ENCODE measurements at regions not wholly inside any gene's neighbourhood (a gene's known extent, or its start where the extent isn't known, plus 50 kb on each side); places are given as distances from the start of the nearest gene placed in this dataset.

DNA sequence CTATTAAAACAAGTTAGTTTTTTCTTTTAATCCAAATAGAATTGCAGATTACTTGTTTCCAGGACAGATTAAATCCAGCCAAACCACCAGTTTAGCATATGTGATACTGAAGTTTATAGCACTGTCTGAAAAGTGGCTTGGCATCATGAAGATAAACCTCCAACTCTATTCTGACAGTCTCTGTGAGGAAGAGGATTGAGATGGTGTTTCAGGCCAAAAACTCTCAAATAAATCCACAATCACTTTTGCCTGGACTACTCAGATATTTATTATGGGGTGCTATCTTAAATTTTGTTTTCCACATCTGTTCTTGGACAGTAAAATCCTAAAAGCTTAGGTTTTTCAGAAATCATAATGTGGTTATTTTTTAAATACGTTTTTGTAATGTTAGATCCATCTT, 161.7 kb upstream of the SEMA3C start:
- Histone ChIP-seq H3K27me3 (ENCODE audit: low read length) (no peaks in the 10 kb centered on the region), H3K27ac (ENCODE audit: low read length) (no peak overlapping the region), H3K9ac (ENCODE audit: low read length) (no peak overlapping the region), H3K79me2 (ENCODE audit: low read length) (no peaks in the 10 kb centered on the region), H3K36me3 (ENCODE audit: low read depth, low read length) (no peaks in the 10 kb centered on the region), H3K4me3 (ENCODE audit: low read length) (no peak overlapping the region), H3F3A (ENCODE audit: low read length, unreplicated experiment) (no peaks in the 10 kb centered on the region), H3K4me2 (ENCODE audit: low read length) (no peak overlapping the region), H3K9me2 (replicated peaks; ENCODE audit: low read length) (no peaks in the 10 kb centered on the region), H4K20me1 (ENCODE audit: low read length) (no peaks in the 10 kb centered on the region), H3K4me1 (ENCODE audit: insufficient read depth, low read length) (peaks cover 2% of the 10 kb centered on the region), H3K9me3 (ENCODE audit: low read length) (no peaks in the 10 kb centered on the region), H2AFZ (ENCODE audit: low read length) (no peak overlapping the region)
- ChIA-PET POLR2A (ENCODE audit: unreplicated experiment) (no interaction called here), CTCF (no interaction called here)
- TF ChIP-seq EZH2phosphoT487 (IDR thresholded peaks at IDR 0.05; ENCODE audit: borderline replicate concordance, low read length) (no peak), EZH2 (IDR thresholded peaks at IDR 0.05; ENCODE audit: low read length, unreplicated experiment) (no peak)
- TF ChIP-seq, protein P1, sequence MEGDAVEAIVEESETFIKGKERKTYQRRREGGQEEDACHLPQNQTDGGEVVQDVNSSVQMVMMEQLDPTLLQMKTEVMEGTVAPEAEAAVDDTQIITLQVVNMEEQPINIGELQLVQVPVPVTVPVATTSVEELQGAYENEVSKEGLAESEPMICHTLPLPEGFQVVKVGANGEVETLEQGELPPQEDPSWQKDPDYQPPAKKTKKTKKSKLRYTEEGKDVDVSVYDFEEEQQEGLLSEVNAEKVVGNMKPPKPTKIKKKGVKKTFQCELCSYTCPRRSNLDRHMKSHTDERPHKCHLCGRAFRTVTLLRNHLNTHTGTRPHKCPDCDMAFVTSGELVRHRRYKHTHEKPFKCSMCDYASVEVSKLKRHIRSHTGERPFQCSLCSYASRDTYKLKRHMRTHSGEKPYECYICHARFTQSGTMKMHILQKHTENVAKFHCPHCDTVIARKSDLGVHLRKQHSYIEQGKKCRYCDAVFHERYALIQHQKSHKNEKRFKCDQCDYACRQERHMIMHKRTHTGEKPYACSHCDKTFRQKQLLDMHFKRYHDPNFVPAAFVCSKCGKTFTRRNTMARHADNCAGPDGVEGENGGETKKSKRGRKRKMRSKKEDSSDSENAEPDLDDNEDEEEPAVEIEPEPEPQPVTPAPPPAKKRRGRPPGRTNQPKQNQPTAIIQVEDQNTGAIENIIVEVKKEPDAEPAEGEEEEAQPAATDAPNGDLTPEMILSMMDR (conservative IDR thresholded peaks at IDR 0.05; ENCODE audit: low read depth, low read length), result no peak
- BruUV-seq (replicated peaks), result no TSS peak
- intact Hi-C loops (cut with micrococcal nuclease), result loop anchor here (10.0 kb wide), 1 partner anchor 364 kb away; no protein-coding TSS in a partner anchor
- ATAC-seq, result no peak
- no peak for DNase-seq

DNA sequence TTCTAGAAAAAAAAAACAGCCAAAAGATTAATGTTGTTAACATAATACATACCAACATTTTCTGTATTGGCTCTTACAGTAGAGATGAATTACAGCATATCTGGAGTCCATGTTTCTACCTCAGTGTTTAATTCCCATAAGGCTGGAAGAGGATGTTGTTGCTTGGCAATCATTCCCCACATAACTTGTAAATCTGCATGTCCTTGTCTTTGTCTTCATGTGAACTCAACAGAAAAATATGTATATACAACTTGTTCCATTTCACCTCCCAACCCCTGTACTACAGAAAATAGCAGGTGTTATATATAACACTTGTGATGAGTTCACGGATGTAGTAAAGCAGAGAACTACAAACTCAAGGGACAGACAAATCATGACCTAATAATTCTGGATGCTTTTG, 160.9 kb upstream of the SEMA3C start:
- Histone ChIP-seq H3K4me1 (ENCODE audit: insufficient read depth, low read length) (peaks cover 10% of the 10 kb centered on the region), H3K9me2 (replicated peaks; ENCODE audit: low read length) (no peaks in the 10 kb centered on the region), H2AFZ (ENCODE audit: low read length) (no peak overlapping the region), H3K9me3 (ENCODE audit: low read length) (no peaks in the 10 kb centered on the region), H3K9ac (ENCODE audit: low read length) (no peak overlapping the region), H3F3A (ENCODE audit: low read length, unreplicated experiment) (no peaks in the 10 kb centered on the region), H4K20me1 (ENCODE audit: low read length) (no peaks in the 10 kb centered on the region), H3K27me3 (ENCODE audit: low read length) (no peaks in the 10 kb centered on the region), H3K36me3 (ENCODE audit: low read depth, low read length) (no peaks in the 10 kb centered on the region), H3K79me2 (ENCODE audit: low read length) (no peaks in the 10 kb centered on the region), H3K4me3 (ENCODE audit: low read length) (no peak overlapping the region), H3K27ac (ENCODE audit: low read length) (no peak overlapping the region), H3K4me2 (ENCODE audit: low read length) (no peak overlapping the region)
- ChIA-PET CTCF (no interaction called here), POLR2A (ENCODE audit: unreplicated experiment) (no interaction called here)
- intact Hi-C loops (cut with micrococcal nuclease), result loop anchor here (10.0 kb wide), 1 partner anchor 365 kb away; no protein-coding TSS in a partner anchor
- no peak for ATAC-seq
- TF ChIP-seq, protein P1 (conservative IDR thresholded peaks at IDR 0.05; ENCODE audit: low read depth, low read length), result no peak
- TF ChIP-seq EZH2 (IDR thresholded peaks at IDR 0.05; ENCODE audit: low read length, unreplicated experiment) (no peak), EZH2phosphoT487 (IDR thresholded peaks at IDR 0.05; ENCODE audit: borderline replicate concordance, low read length) (no peak)
- no TSS peak for BruUV-seq (replicated peaks)
- no peak for DNase-seq

DNA sequence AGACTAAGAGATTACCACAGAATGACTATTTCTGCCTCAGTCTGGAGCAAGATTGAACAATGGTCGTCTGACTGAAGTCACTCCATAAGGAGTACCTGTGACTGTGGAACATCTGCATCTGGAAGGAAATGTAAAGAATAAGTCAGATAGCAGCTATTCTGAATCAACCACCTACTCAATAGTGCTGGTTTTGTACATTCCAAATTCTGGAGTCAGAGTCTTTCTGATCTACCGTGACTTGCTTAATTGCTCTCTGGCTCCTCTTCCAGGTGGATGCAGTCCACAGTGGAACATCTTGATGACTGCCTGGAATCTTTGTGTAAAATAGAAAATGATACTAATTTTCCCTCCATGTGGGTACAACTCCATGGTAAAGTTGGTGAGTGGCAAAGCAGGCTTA, 156.3 kb upstream of the SEMA3C start:
- Histone ChIP-seq H3K27ac (ENCODE audit: low read length) (peak overlapping the region; percentile 98), H3K4me3 (ENCODE audit: low read length) (no peak overlapping the region), H3K79me2 (ENCODE audit: low read length) (no peaks in the 10 kb centered on the region), H4K20me1 (ENCODE audit: low read length) (no peaks in the 10 kb centered on the region), H3K9me3 (ENCODE audit: low read length) (no peaks in the 10 kb centered on the region), H3F3A (ENCODE audit: low read length, unreplicated experiment) (no peaks in the 10 kb centered on the region), H3K4me2 (ENCODE audit: low read length) (0 out of 2 replicates have a peak overlapping the region, but pooled peaks have one; percentile 74), H2AFZ (ENCODE audit: low read length) (peak overlapping the region; percentile 38; the same call in 1 of the 2 replicates), H3K36me3 (ENCODE audit: low read depth, low read length) (no peaks in the 10 kb centered on the region), H3K9ac (ENCODE audit: low read length) (peak overlapping the region; percentile 74; the same call in 1 of the 2 replicates), H3K4me1 (ENCODE audit: insufficient read depth, low read length) (peaks cover 30% of the 10 kb centered on the region), H3K9me2 (replicated peaks; ENCODE audit: low read length) (no peaks in the 10 kb centered on the region), H3K27me3 (ENCODE audit: low read length) (no peaks in the 10 kb centered on the region)
- BruUV-seq (replicated peaks), result no TSS peak
- intact Hi-C loops (cut with micrococcal nuclease), result no loop called here
- ChIA-PET CTCF (no interaction called here), POLR2A (ENCODE audit: unreplicated experiment) (no interaction called here)
- TF ChIP-seq, protein P1 (conservative IDR thresholded peaks at IDR 0.05; ENCODE audit: low read depth, low read length), result peak; percentile 37
- TF ChIP-seq EZH2 (IDR thresholded peaks at IDR 0.05; ENCODE audit: low read length, unreplicated experiment), result no peak
- peak; percentile 29 for ATAC-seq
- DNase-seq, result peak; percentile 69
